Esophagus squamous epithelium (tissue), 4 donors: ENCODE measurements at regions not wholly inside any gene's neighbourhood (a gene's known extent, or its start where the extent isn't known, plus 50 kb on each side); places are given as distances from the start of the nearest gene placed in this dataset.

Experiments
- POLR2A ChIP-seq, 4 donors: fragments of 450-650 bp; IDR thresholded peaks; one replicate each; pipeline ENCODE4 v1.6.1; 2017; ENCODE audit warnings: antibody characterized with exemption in 4 of 4, mild to moderate bottlenecking in 4 of 4, moderate library complexity in 3 of 4
- TF ChIP-seq, protein P1 (sequence below), 6 experiments: fragments of 450-650 bp in 4 of 6; fragments of 200-600 bp in 2 of 6; sonication (generic) in 2 of 6; IDR thresholded peaks; one replicate each; pipeline ENCODE4 v1.5.1; 2016 to 2019; ENCODE audit warnings: antibody characterized with exemption in 6 of 6, mild to moderate bottlenecking in 4 of 6, moderate library complexity in 4 of 6

DNA sequence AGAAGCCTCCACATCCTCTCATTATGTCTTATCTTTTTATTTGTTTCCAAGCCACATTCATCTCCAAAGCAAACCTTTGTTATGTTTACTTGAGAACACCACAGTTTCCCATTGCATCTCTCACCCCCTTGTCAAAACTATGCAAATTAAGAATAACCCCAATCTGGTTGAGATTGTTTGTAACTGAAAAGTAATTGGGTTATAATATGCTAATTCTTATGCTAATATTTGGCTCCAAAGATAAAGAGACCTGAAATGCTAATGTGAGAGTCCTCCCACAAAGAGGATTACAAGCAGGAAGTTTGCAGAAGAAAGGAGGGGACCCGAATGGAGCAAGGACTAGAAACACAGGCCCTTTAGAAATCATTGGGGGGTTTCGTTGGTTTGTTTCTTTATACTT lies 92.9 kb upstream of the UBL3 start:
- TF ChIP-seq, protein P1, sequence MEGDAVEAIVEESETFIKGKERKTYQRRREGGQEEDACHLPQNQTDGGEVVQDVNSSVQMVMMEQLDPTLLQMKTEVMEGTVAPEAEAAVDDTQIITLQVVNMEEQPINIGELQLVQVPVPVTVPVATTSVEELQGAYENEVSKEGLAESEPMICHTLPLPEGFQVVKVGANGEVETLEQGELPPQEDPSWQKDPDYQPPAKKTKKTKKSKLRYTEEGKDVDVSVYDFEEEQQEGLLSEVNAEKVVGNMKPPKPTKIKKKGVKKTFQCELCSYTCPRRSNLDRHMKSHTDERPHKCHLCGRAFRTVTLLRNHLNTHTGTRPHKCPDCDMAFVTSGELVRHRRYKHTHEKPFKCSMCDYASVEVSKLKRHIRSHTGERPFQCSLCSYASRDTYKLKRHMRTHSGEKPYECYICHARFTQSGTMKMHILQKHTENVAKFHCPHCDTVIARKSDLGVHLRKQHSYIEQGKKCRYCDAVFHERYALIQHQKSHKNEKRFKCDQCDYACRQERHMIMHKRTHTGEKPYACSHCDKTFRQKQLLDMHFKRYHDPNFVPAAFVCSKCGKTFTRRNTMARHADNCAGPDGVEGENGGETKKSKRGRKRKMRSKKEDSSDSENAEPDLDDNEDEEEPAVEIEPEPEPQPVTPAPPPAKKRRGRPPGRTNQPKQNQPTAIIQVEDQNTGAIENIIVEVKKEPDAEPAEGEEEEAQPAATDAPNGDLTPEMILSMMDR (IDR thresholded peaks at IDR 0.05) = no peak
- TF ChIP-seq POLR2A (IDR thresholded peaks at IDR 0.05) = no peak
